Colonic mucosa (tissue), 4 donors: ENCODE measurements at regions not wholly inside any gene's neighbourhood (a gene's known extent, or its start where the extent isn't known, plus 50 kb on each side); places are given as distances from the start of the nearest gene placed in this dataset.

Experiments
- DNase-seq: peaks from one replicate; pipeline ENCODE4 v3.0.0-alpha.2; 2020
- H3K27ac ChIP-seq: fragments of 200-600 bp; one replicate; pipeline ENCODE4 v1.8.0; 2021
- H3K27me3 ChIP-seq: fragments of 200-600 bp; one replicate; pipeline ENCODE4 v1.8.0; 2021
- H3K36me3 ChIP-seq: fragments of 200-600 bp; one replicate; pipeline ENCODE4 v1.8.0; 2021
- H3K4me1 ChIP-seq: fragments of 200-600 bp; one replicate; pipeline ENCODE4 v1.8.0; 2021; ENCODE audit warnings: mild to moderate bottlenecking
- H3K4me3 ChIP-seq: fragments of 200-600 bp; one replicate; pipeline ENCODE4 v1.8.0; 2021
- H3K9ac ChIP-seq, 2 donors: one replicate each; pipeline ENCODE4 v1.7.0; 2013; ENCODE audit warnings: control low read depth in 2 of 2, low read depth in 2 of 2, low read length in 2 of 2
- H3K9me3 ChIP-seq: fragments of 200-600 bp; one replicate; pipeline ENCODE4 v1.8.0; 2021
- CTCF ChIP-seq: fragments of 200-600 bp; IDR thresholded peaks from one replicate; pipeline ENCODE4 v1.8.0; 2022; ENCODE audit warnings: antibody characterized with exemption, mild to moderate bottlenecking
- intact Hi-C: fragments of 100-400 bp; cut with DNase I; formaldehyde crosslinking; loops from one replicate; pipeline ENCODE4 v1.14.1; 2022
- donor health status: healthy.
- donor health status: DM: no; HTN: no; CAD: no.
- donor health status: DM: no; HTN: no; CAD: no.

GRCh38 chr2:195359043-195359735, 297.8 kb upstream of the SLC39A10 start:
- Histone ChIP-seq H3K27ac (no peak overlapping the region), H3K27me3 (no peaks in the 10 kb centered on the region), H3K9me3 (no peaks in the 10 kb centered on the region), H3K4me1 (no peaks in the 10 kb centered on the region), H3K36me3 (no peaks in the 10 kb centered on the region), H3K4me3 (no peak overlapping the region), H3K9ac (no peak overlapping the region)
- intact Hi-C loops, result no loop called here
- DNase-seq, result no peak
- TF ChIP-seq CTCF, result no peak

- Histone ChIP-seq H3K4me1 (no peaks in the 10 kb centered on the region), H3K36me3 (no peaks in the 10 kb centered on the region), H3K27ac (no peak overlapping the region), H3K27me3 (no peaks in the 10 kb centered on the region), H3K9ac (no peak overlapping the region), H3K9me3 (no peaks in the 10 kb centered on the region), H3K4me3 (no peak overlapping the region)
- intact Hi-C loops, result no loop called here
- no peak for TF ChIP-seq CTCF
- DNase-seq, result no peak
Measured at GRCh38 chr2:195356920-195357440, 300.0 kb upstream of the SLC39A10 start.

- Histone ChIP-seq H3K27me3 (no peaks in the 10 kb centered on the region), H3K9me3 (no peaks in the 10 kb centered on the region), H3K27ac (no peak overlapping the region), H3K36me3 (no peaks in the 10 kb centered on the region), H3K9ac (no peak overlapping the region), H3K4me1 (no peaks in the 10 kb centered on the region), H3K4me3 (no peak overlapping the region)
- TF ChIP-seq CTCF, result no peak
- intact Hi-C loops, result no loop called here
- no peak for DNase-seq
Measured at GRCh38 chr2:195356026-195356425, 301.0 kb upstream of the SLC39A10 start.

GRCh38 chr2:195352581-195352980, 304.4 kb upstream of the SLC39A10 start:
- Histone ChIP-seq H3K4me1 (no peaks in the 10 kb centered on the region), H3K9me3 (no peaks in the 10 kb centered on the region), H3K36me3 (no peaks in the 10 kb centered on the region), H3K9ac (no peak overlapping the region), H3K27ac (no peak overlapping the region), H3K4me3 (no peak overlapping the region), H3K27me3 (no peaks in the 10 kb centered on the region)
- intact Hi-C loops, result no loop called here
- no peak for TF ChIP-seq CTCF
- no peak for DNase-seq

GRCh38 chr2:195343942-195344530, 313.0 kb upstream of the SLC39A10 start:
- Histone ChIP-seq H3K9me3 (no peaks in the 10 kb centered on the region), H3K36me3 (no peaks in the 10 kb centered on the region), H3K27me3 (no peaks in the 10 kb centered on the region), H3K27ac (no peak overlapping the region), H3K4me3 (no peak overlapping the region), H3K9ac (no peak overlapping the region), H3K4me1 (no peaks in the 10 kb centered on the region)
- no peak for TF ChIP-seq CTCF
- intact Hi-C loops, result no loop called here
- DNase-seq, result no peak
